ENCODE measurements at regions not wholly inside any gene's neighbourhood (a gene's known extent, or its start where the extent isn't known, plus 50 kb on each side); places are given as distances from the start of the nearest gene placed in this dataset.
A peak's percentile ranks its signal among the peaks of the same experiment; 100 is the strongest.

DNA sequence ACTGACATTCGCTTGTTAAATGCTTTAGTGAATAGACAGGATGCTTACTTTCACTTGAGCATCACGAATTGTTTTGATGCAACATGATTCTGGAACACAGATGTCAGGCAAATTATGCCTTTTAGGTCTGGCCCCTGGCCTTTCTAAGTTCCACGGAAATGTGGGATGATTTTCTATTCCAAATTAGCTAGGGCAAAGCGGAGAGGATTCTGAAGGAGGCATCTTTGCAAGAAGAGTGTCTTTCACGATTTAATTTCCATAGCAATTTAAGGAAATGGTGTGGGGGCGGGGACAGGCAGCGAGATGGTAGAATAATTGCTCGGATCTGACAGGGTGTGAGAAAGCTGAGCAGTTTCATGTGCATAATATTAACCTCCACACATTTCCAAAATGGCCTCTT lies 238.5 kb upstream of the KCNMB2 start:
- no peak for DNase-seq

GRCh38 chr3:178300441-178300959 lies 235.7 kb upstream of the KCNMB2 start:
- DNase-seq, result no peak

DNA sequence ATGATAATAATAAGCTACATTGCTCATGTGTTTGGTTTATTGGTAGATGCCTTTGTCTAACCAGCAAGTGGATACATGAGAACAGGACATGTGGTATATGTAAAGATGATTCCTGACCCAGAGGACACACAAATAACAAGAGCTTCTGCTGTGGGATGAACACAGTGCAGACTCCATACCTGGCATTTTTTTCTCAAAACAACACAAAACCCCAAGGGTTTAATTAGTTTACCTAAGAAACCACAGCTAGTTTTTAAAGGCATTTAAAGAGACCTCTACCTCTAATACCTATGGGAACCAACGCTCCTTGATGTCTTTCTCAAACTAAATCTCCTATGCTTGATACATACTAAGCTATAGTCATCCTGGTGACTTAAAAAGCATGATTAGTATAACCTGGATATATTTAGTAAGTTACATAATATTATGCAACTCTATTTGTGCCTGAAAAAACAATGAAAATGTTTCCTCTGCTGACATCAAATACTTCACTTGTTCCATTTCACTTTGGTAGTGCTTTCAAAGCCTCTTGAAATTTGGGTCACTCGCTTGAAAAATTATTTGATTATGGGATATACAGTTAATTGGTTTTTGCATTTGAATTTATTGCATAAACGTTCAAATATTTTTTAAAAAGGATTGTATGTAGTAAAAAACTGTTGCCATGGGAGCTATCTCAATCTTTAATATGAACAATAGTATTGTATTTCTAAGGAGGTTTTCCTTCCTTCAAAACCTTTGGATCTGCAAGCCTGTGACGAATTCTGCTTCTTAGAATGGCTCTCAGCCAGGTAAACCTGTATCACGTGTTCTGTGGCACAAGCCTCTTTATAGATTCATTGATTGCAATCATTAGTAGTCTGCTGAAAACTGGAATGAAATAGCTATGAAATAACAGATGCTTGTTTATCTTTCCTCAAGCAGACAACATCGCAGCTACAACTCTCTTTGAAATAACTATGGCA lies 233.0 kb upstream of the KCNMB2 start:
- DNase-seq, result no peak

DNA sequence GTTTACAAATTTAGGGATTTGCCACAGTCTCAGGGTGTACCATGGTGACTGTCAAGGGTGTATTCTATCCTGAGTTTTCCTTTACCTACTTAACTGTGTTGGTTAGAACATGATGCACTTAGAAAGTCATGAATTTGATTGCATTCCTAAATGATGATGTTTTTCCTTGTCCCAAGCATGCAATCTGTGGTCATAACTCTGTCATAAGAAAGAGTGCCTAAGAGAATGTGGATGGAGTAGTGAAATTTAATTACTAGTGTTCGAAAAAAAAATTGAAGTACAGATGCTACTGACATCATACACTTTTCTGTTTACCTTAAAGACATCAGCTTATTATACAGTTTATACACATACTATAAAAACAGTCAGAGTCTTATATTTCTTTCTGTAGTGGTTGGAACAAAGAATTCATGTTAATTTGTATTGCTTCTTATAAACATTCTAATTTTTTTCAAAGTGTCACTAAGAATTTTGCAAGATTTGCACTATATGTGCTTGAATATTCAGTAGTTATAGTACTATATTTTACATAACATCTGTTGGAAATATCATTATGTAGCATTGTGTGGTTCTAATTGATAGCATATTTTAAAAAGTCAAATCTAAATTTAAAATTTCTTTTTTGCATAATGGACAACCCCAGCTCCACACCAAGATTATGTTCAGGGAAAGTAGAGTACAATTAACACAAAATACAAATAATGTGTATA lies 231.3 kb upstream of the KCNMB2 start:
- DNase-seq, result peak; percentile 86

GRCh38 chr3:178306432-178307115 lies 229.7 kb upstream of the KCNMB2 start:
- peak; percentile 65 for DNase-seq

- no peak for DNase-seq
Observed at GRCh38 chr3:178308771-178309170, 227.5 kb upstream of the KCNMB2 start.

GRCh38 chr3:178310949-178311348 lies 225.3 kb upstream of the KCNMB2 start:
- DNase-seq, result no peak

DNA sequence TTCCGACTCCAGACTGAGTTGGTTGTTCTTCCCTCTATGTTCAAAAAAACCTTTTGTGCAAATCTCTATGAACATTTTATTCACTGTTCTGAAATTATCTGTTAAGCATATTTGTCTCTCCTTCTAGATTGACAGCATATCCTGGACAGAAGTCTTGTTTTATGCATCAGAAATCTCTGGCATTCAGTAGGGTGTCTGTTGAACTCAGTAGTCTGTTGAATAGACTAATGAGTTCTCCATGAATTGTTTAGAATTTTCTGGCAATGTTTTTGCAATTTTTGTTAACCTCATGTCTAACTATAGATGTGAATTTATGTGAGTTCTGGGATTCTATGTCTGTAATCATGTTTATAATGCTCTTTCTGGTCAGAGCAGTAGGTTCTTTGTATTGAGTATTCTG lies 222.5 kb upstream of the KCNMB2 start:
- no peak for DNase-seq

- no peak for DNase-seq
Observed at GRCh38 chr3:178318340-178318739, 217.9 kb upstream of the KCNMB2 start.

DNA sequence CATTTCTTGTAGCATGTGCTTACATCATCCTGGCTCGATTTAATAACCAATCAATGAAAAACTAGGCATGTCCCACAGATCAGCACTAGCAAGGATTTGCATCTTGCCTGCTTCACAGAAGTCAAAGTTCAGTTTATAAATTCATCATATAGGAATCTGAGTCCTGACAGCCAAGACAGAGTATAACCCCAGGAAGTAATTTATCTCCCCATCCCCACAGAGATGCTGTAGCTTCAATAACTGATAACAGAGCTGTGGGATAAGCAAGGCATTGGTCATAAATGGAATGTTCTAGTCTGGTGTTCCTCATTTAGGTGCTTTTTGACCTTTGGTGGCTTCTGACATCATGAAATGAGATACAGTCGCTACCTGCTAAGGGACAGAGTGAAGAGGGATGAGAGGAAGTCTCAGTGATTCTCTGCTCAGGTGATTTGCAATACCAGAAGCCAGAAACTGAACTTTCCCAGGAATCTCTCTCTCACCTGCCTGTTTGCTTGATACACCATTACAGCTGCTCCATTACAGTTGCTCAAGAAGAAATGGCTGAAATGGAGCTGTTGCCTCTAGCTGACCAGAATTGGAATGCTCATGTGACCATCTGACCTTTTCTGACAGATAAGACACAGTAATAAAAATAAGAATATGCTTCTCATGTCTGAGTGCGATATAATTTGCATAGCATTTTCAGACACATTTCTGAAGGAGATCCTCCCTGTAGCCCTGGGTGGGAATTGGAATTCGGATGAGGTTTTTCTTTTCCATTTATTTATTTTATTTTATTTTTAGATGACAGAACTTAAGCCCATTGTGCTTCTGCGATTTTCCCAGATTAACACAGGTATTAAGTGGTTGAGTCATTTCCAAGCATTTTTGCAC lies 217.1 kb upstream of the KCNMB2 start:
- DNase-seq, result peak; percentile 28

DNA sequence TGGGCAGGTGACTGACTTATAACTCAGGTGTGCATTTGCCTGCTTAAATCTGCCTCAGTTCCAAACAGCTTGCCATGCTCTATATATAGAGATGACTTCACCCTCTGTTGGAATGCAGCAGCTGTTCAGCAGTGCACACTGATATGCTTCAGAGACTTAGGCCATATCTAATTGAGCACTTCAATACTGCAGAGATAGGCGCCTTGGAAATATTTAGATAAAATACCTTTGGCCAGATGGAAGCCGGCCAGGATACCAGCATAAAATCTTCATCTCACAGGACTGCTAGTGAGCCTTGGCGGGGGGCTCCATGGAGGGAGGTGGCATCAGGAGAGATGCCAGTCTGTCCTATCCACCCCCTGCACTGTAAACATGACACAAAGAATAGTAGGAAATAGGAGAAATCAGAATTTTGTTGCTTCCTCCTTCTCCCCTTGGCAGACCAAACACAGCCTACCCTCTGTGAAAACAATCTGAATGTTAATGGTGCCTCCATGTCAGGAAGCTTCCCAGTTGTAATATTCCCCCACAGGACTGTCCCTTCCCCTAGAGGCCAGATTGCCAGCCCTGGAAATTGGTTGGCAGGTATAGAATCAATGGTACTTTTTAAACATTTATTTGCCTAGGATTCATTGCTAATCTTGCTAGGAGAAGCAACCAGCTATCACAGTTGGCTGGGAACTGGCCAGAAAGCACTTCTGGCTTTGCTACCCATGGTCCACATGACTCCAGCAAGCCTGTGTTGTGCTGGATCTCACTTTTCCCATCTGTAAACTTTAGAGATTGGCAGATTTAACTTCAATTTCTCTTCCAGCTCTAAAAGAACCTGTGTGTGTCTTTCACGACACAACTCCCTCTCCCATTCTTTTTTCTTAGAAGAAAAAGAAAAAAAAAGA lies 215.5 kb upstream of the KCNMB2 start:
- DNase-seq, result peak; percentile 54

GRCh38 chr3:178324356-178324755 lies 211.9 kb upstream of the KCNMB2 start:
- DNase-seq, result no peak

GRCh38 chr3:178325330-178325729 lies 210.9 kb upstream of the KCNMB2 start:
- peak; percentile 63 for DNase-seq

DNA sequence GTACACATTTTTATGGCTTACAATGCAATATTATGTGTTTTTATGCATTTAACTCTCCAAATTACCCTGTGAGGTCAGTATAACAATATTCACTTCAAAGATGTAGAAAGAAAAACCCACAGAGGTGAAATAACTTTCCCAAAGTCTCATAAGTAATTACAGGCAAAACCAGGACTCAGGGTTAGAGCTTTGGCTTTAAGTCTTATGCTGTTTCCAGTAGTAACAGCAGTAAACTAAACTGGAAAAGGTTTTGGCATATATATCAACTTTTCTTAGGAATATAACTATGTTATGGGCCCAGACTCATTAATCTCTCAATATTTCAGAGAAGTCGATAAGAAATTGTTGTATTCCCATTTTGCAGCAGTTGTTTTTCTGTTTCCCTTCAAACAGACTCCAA lies 206.3 kb upstream of the KCNMB2 start:
- no peak for DNase-seq

- DNase-seq, result no peak
Observed at GRCh38 chr3:178334239-178334638, 202.0 kb upstream of the KCNMB2 start.

- DNase-seq, result no peak
Observed at GRCh38 chr3:178336336-178336735, 199.9 kb upstream of the KCNMB2 start.

- peak; percentile 10 for DNase-seq
Observed at GRCh38 chr3:178340506-178340905, 195.7 kb upstream of the KCNMB2 start.

- DNase-seq, result no peak
Observed at GRCh38 chr3:178341636-178342035, 194.6 kb upstream of the KCNMB2 start.

GRCh38 chr3:178342111-178342510 lies 194.1 kb upstream of the KCNMB2 start:
- DNase-seq, result peak; percentile 24

- no peak for DNase-seq
Observed at GRCh38 chr3:178343433-178344038, 192.7 kb upstream of the KCNMB2 start.

DNA sequence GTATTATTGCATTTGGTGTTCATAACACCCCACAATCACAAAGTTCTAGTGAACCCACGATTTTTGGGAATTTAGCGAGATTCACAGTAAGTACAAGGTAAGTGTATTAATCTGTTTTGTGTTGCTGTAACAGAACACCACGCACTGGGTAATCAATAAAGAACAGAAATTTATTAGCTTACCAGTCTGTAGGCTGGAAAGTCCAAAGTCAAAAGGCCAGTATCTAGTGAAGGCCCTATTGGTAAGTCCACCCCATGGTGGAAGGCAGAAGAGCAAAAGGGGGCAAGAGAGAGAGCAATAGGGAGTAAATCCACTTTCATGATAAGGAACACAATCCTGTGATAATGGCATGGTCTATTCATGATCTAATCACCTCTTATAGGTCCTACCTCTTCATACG lies 190.3 kb upstream of the KCNMB2 start:
- DNase-seq, result no peak

All from fibroblast of skin of right biceps (primary cell).